Osteoblast (primary cell): ENCODE measurements at regions not wholly inside any gene's neighbourhood (a gene's known extent, or its start where the extent isn't known, plus 50 kb on each side); places are given as distances from the start of the nearest gene placed in this dataset.
"Not testable (repeated sequence)": the region's sequence is repeated elsewhere in the genome, so short reads cannot be mapped to it uniquely, and the experiment has no call there.

Source experiments
- DNase-seq: peaks from one replicate; pipeline ENCODE4 v3.0.0; 2011; ENCODE audit warnings: low spot score, mixed read lengths; ENCODE audit not compliant: insufficient read length; ENCODE audit errors: missing footprints
- H2AFZ ChIP-seq: 2 replicates; pipeline ENCODE4 v1.6.0; 2011; ENCODE audit warnings: mild to moderate bottlenecking, low read length
- H3K27ac ChIP-seq: 2 replicates; pipeline ENCODE4 v1.5.1; 2011; ENCODE audit warnings: mild to moderate bottlenecking, low read depth, low read length, moderate library complexity
- H3K27me3 ChIP-seq: 2 replicates; pipeline ENCODE4 v1.6.0; 2012; ENCODE audit warnings: mild to moderate bottlenecking, control low read depth, inconsistent platforms, low read length, moderate library complexity; ENCODE audit not compliant: insufficient read depth
- H3K36me3 ChIP-seq: 2 replicates; pipeline ENCODE4 v1.5.1; 2011; ENCODE audit warnings: mild to moderate bottlenecking, low read length, control low read depth, moderate library complexity; ENCODE audit not compliant: insufficient read depth
- H3K4me1 ChIP-seq: 2 replicates; pipeline ENCODE4 v1.5.1; 2011; ENCODE audit warnings: mild to moderate bottlenecking, low read length, control low read depth, moderate library complexity; ENCODE audit not compliant: insufficient read depth
- H3K4me2 ChIP-seq: 2 replicates; pipeline ENCODE4 v1.6.0; 2011; ENCODE audit warnings: mild to moderate bottlenecking, low read length; ENCODE audit not compliant: insufficient read depth
- H3K4me3 ChIP-seq: fragments of 200-600 bp; sonication (generic); 3 replicates; pipeline ENCODE4 v1.5.1; 2012; ENCODE audit warnings: mild to moderate bottlenecking, low read length, inconsistent platforms; ENCODE audit not compliant: insufficient read depth
- H3K79me2 ChIP-seq: 2 replicates; pipeline ENCODE4 v1.6.0; 2012; ENCODE audit warnings: mild to moderate bottlenecking, low read length, control low read depth, inconsistent platforms; ENCODE audit not compliant: insufficient read depth
- H3K9me3 ChIP-seq: 2 replicates; pipeline ENCODE4 v1.5.1; 2011; ENCODE audit warnings: low read depth, low read length, control low read depth
- H4K20me1 ChIP-seq: 2 replicates; pipeline ENCODE4 v1.6.0; 2012; ENCODE audit warnings: mild to moderate bottlenecking, low read length, control low read depth; ENCODE audit not compliant: insufficient read depth
- CTCF ChIP-seq: IDR thresholded peaks from 2 replicates; pipeline ENCODE4 v1.5.1; 2011; ENCODE audit warnings: mild to moderate bottlenecking, low read depth, low read length, moderate library complexity; ENCODE audit errors: extremely low read depth

- Histone ChIP-seq H3K27ac (no peak overlapping the region), H3K27me3 (no peaks in the 10 kb centered on the region), H3K4me3 (no peak overlapping the region), H3K4me2 (no peak overlapping the region), H3K9me3 (peaks cover 2% of the 10 kb centered on the region), H3K79me2 (no peaks in the 10 kb centered on the region), H3K4me1 (no peaks in the 10 kb centered on the region), H4K20me1 (no peaks in the 10 kb centered on the region), H3K36me3 (no peaks in the 10 kb centered on the region), H2AFZ (no peak overlapping the region)
- no peak for DNase-seq
- no peak for TF ChIP-seq CTCF
These were observed 388.5 kb upstream of the SPANXN4 start for GRCh38 chrX:142637206-142637605.

- no peak overlapping the region for H3K4me2 ChIP-seq
- no peak overlapping the region for H3K27ac ChIP-seq
- no peaks in the 10 kb centered on the region for H3K36me3 ChIP-seq
- H4K20me1 ChIP-seq = no peaks in the 10 kb centered on the region
- no peak overlapping the region for H2AFZ ChIP-seq
- TF ChIP-seq CTCF = no peak
- no peak for DNase-seq
- H3K9me3 ChIP-seq = no peaks in the 10 kb centered on the region
- no peaks in the 10 kb centered on the region for H3K79me2 ChIP-seq
- no peak overlapping the region for H3K4me3 ChIP-seq
- no peaks in the 10 kb centered on the region for H3K4me1 ChIP-seq
- no peaks in the 10 kb centered on the region for H3K27me3 ChIP-seq
These were observed 409.1 kb upstream of the SPANXN4 start for GRCh38 chrX:142616636-142617035.

- H3K27ac ChIP-seq = no peak overlapping the region
- no peaks in the 10 kb centered on the region for H3K79me2 ChIP-seq
- H4K20me1 ChIP-seq = no peaks in the 10 kb centered on the region
- no peaks in the 10 kb centered on the region for H3K4me1 ChIP-seq
- no peak for TF ChIP-seq CTCF
- no peaks in the 10 kb centered on the region for H3K36me3 ChIP-seq
- DNase-seq = no peak
- H3K27me3 ChIP-seq = no peaks in the 10 kb centered on the region
- no peak overlapping the region for H2AFZ ChIP-seq
- no peak overlapping the region for H3K4me2 ChIP-seq
- H3K4me3 ChIP-seq = no peak overlapping the region
- H3K9me3 ChIP-seq = no peaks in the 10 kb centered on the region
These were observed 408.3 kb upstream of the MAGEC2 start for GRCh38 chrX:142613403-142613802.

- H3K4me2 ChIP-seq, H4K20me1 ChIP-seq, H3K36me3 ChIP-seq, H3K4me1 ChIP-seq, H3K79me2 ChIP-seq, H3K27me3 ChIP-seq, H2AFZ ChIP-seq, H3K4me3 ChIP-seq, H3K9me3 ChIP-seq, DNase-seq, H3K27ac ChIP-seq: not testable (repeated sequence)
These were observed 401.5 kb upstream of the MAGEC2 start for GRCh38 chrX:142606629-142607028.

- no peaks in the 10 kb centered on the region for H3K36me3 ChIP-seq
- H3K4me1 ChIP-seq = no peaks in the 10 kb centered on the region
- H3K79me2 ChIP-seq = no peaks in the 10 kb centered on the region
- no peak overlapping the region for H2AFZ ChIP-seq
- H3K4me3 ChIP-seq = no peak overlapping the region
- no peak overlapping the region for H3K4me2 ChIP-seq
- no peak overlapping the region for H3K27ac ChIP-seq
- H3K9me3 ChIP-seq = peaks cover 2% of the 10 kb centered on the region
- no peaks in the 10 kb centered on the region for H3K27me3 ChIP-seq
- TF ChIP-seq CTCF = no peak
- no peaks in the 10 kb centered on the region for H4K20me1 ChIP-seq
- no peak for DNase-seq
These were observed 396.7 kb upstream of the MAGEC2 start for GRCh38 chrX:142601792-142602191.
